ENCODE measurements at regions not wholly inside any gene's neighbourhood (a gene's known extent, or its start where the extent isn't known, plus 50 kb on each side); places are given as distances from the start of the nearest gene placed in this dataset.
"Not testable (repeated sequence)": the region's sequence is repeated elsewhere in the genome, so short reads cannot be mapped to it uniquely, and the experiment has no call there.

DNA sequence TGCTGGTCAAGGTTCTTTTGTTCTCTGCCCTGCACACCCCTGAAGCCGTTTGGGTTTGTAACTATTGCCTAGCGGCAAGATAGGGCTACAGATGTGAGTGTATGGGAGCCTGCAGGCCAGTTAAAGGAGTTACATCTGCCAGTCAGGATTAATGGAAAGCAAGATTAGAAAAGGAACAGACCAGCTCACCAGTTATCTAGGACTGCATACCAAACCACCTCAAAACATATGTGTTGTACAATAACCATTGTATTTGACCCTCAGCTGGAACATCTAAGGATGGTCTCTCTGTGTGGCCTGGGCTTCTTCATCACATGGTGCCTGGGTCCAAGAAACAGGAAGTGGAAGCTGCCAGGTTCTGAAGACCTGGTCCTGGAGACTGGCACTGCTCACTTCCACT lies 52.5 kb upstream of the FBXO28 start:
- no peak for DNase-seq

DNA sequence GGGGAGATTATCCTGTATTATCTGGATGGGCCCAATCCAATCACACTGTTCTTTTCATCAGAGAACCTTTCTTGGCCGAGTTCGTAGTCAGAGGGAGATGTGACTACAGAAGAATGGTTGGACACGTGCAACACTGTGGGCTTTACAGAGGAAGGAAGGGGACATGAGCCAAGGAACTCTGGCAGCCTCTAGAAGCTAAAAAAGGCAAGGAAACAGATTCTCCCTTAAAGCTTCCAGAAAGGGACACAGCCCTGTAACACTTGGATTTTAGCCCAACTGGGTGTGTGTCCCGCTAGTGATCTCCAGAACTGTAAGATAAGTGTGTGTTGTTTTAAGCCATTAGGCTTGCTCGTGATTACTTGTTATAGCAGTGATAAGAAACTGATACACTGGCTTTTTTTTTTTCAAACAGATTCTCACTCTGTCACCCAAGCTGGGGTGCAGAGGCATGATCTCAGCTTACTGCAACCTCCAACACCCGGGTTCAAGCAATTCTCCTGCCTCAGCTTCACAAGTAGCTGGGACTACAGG lies 53.9 kb upstream of the FBXO28 start:
- no peak for DNase-seq

DNA sequence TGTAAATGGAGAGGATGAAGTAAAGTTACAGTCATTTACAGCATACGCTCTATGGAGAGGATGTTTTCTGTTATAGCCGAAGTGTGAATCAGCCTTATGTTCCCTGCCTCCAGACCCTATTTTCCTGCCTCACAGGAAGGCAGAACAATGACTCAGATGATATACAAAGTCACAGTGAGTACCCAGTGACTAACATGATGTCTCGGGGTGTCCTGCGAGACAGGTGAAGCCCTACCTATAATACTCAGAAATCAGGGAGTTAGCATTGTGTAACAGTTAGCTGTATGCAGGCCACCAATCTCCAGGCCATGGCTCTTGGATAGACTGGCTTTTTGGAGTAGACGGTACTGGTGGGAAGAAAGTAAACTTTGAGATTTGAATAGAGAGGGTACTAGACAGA lies 55.6 kb upstream of the FBXO28 start:
- no peak for DNase-seq

DNA sequence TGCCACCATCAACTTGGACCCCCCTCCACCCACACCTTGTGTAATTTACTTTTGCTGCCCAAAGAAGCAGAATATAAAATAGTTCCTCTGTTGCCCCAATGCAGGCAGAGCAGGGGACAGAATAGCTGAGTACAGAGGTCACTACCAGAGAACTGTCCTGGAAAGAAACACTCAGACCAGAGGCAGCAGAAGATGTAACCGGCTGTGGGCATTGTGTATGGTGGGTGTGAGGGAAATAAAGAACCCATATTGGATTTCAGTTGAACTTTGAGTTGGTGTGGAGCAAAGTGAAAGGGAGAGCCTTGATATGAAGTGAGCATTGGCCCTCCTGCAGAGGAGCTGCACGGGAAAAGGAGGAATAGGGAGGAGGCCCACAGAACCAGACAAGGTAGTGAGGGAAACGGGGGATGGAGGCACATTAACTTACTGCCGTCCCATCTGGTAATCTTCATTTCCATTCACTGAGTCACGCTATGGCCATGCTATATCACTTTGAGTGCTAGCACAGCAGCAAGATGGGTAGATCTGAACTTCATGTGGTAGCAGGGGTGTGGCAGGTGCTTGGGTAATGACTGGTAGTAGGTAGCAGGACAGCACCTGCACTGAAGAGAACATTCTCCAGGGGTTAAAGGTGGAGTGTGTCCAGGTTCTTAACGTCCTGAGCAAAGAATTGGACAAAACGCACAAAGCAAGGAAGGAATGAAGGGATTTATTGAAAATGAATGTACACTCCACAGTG lies 56.3 kb upstream of the FBXO28 start:
- DNase-seq: no peak

DNA sequence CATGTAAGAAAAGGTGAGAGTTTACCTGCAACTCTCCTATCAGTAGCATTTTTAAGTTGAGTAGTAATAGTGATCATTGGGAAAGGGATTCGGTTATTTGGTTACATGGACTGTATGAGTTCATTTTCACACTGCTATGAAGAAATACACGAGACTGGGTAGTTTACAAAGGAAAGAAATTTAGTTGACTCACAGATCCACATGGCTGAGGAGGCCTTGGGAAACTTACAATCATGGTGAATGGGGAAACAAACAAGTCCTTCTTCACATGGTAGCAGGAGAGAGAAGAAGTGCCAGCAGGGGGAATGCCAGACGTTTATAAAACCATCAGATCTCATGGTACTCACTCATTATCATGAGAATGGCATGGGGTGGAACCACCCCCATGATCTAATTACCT lies 59.3 kb upstream of the FBXO28 start:
- no peak for DNase-seq

DNA sequence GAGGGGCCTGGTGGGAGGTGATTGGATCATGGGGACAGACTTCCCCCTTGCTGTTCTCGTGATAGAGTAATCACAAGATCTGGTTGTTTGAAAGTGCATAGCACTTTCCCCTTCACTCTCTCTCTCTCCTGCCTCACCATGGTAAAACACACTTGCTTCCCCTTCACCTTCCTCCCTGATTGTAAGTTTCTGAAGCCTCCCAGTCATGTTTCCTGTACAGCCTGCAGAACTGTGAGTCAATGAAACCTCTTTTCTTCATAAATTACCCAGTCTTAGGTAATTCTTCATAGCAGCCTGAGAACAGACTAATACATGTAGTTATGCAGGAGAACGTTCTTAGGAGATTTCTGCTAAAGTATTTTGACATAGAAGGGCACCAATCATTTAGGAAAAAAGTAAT lies 59.9 kb upstream of the FBXO28 start:
- DNase-seq: no peak

DNA sequence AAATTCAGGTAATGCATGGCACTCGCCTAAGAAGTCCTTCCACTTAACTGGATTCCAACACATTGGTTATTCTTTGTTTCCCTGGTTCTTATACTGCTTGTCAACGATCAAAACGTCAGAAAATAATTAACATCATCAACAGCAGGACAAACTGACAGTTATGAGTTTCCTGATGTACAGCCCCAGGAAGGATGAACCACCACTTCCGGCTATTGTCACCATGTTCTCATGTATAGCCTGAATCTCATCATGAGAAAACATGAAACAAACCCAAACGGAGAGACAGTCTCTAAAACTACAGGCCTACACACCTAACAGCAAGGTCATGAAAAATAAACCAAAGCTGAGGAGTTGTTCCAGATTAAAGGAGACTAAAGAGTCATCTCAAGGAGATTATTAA lies 60.5 kb upstream of the FBXO28 start:
- no peak for DNase-seq

DNA sequence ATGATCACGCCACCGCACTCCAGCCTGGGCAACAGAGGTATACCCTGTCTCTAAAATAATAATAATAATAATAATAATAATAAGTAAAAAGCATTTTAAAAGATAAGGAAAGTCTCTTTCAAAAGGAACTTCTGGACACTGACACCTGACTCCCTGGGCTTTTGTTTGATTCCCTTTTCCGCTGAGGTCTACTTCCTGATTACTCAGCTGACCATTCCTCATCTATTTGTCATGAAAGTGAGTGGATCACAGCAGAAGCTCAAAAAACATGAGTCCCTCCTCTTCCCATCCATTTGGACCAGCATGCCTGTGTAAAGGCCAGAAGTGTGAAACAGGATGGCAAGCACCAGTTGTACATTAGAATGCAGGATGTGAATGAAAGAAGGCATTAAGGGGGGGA lies 61.1 kb upstream of the FBXO28 start:
- no peak for DNase-seq

DNA sequence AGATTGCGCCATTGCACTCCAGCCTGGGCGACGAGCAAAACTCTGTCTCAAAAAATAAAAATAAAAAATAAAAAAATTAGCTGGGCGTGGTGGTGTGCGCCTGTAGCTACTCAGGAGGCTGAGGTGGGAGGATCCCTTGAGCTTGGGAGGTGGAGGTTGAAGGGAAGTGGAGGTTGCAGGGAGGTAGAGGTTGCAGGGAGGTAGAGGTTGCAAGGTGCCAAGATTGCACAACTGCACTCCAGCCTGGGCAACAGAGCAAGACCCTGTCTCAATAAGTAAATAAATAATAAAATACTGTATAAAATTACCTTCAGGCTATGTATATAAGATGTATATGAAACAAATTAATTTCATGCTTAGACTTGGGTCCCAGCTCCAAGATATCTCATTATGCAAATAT lies 62.1 kb upstream of the FBXO28 start:
- DNase-seq: not testable (repeated sequence)

DNA sequence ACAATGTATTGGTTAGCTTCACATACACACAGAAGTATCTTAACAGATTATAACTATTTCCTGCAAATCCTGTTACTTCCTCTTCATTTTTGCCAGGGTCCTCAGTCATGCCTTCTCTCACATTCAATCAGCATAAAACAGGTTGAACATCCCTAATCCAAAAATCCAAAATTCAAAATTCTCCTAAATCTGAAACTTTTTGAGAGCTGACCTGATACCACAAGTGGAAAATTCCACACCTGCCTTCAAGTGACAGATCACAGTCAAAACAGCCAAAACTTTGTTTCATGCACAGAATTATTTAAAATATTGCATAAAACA lies 62.9 kb upstream of the FBXO28 start:
- DNase-seq: no peak

DNA sequence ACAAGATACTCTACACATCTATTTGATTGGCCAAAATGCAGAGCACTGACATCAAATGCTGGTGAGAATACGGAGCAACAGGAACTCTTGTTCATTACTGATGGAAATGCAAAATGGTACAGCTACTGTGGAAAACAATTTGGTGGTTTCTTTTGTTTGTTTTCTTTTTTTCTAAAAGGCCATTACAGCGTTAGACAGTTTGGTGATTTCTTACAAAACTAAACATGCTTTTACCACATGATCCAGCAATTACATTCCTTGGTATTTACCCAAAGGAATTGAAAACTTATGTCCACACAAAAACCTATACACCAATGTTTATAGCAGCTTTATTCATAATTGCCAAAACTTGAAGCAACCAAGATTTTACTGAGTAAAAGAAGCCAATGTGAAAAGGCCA lies 66.4 kb upstream of the FBXO28 start:
- no peak for DNase-seq

DNA sequence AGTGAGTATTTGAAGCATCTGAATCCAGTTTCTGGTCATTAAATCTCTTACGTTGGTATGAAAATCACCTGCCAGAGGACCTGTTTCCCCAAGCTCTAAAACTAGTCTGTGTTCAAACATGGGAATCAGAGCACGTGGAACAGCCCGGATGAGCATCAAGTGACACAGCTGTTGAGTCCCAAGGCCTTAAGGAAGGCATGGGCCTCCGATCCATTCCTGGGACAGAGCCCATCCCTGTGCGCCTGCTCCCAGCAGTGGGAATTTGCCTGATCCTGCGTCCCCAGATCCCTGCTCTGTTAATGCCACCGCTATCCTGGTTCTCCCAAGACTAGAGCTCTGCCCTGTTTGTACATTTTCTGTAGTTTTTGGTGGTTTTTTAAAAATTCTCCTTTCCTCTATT lies 68.4 kb upstream of the FBXO28 start:
- no peak for DNase-seq

DNA sequence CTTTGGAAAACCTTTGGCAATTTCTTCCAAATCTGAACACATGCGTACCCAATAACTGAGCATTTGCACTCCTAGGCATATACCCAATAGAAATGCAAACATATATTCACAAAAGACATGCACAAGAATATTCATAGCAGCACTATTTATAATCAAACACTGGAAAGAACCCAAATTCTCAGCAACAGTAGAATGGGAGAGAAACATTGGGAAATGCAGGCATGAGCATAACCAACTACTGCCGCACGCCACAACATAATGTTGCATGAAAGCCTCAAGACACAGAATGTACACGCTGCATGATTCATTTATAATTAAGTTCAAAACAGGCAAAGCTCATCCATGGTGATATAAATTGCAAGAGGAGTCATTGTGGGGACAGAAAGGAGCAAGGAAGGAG lies 69.5 kb upstream of the FBXO28 start:
- DNase-seq: no peak

DNA sequence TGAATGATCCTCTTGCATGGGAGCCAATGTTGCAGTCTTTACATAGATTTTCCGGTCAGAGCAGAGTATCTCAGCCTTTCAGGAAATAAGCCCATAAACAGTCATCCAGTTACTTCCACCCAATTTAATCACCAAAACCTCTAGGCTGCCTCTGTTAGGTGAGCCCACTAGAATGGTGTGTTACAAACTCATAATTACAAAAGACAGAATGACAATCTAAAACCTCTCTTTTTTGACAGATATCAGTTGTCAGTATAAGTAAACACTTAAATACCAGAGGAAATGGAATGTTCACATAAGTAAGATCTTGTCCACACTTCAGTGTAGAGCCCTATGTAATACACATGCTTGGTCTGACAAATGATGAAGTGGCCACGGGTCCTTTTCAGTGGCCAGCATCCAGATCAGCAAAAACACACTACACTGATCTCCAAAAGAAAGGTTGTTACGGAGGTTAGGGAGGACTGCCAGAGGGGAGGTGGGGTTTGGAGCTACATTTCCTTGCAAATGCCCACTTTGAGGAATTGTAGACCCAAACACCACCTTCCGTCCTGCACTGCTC lies 71.3 kb upstream of the FBXO28 start:
- DNase-seq: no peak

DNA sequence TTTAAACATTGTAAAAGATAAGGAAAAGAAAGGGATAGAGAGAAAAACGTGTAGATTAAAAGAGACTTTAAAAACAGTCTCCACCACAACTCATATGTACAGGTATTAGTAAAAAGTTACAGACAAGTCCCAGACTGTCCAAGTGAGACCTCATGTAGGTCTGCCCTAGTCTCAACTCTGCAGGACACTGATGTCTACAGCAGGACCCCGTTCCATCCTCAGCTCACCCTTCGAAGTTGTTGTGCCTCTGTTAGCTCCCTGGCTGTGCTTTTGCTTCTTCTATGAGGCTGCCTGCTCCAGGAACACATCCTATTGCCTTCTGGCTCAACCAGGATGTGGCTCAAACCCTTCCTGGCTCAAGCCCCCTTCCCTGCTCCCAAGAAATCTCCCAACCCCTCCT lies 72.9 kb upstream of the FBXO28 start:
- DNase-seq: no peak

DNA sequence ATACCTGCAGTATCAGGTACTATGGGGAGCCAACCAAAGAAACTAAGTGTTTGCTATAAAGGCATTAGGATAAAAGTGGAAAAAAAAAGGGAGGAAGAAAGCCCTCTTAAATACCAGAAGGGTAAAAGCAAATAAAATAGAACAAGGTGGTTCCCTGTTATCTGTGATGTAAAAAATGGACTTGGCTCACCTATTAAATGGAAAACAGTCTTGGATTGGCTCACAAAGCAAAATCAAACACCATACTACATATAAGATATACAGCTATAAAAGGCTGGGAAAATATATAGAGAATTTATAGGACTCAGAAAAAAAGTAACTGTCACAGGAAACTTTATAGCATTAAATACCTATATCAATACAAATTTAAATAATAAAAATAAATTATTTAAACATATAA lies 73.5 kb upstream of the FBXO28 start:
- DNase-seq: not testable (repeated sequence)

DNA sequence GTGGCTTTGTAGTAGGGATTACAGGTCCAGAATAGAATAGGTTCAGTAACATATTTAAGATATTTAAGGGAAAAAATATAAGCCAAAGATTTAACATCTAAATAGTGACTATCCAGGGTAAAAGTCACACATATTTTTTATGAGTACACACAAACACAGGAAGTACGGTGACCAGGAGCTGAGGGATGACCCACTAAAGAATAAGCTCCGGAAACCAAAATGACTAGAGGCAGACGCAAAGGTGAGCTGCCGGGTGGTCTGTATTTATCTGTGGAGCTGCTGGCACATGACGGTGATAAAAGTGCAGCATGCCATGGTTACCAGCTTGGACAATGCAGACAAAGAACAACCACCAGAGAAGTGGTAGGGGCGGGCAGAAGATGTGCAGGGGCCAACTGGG lies 73.9 kb upstream of the FBXO28 start:
- DNase-seq: not testable (repeated sequence)

DNA sequence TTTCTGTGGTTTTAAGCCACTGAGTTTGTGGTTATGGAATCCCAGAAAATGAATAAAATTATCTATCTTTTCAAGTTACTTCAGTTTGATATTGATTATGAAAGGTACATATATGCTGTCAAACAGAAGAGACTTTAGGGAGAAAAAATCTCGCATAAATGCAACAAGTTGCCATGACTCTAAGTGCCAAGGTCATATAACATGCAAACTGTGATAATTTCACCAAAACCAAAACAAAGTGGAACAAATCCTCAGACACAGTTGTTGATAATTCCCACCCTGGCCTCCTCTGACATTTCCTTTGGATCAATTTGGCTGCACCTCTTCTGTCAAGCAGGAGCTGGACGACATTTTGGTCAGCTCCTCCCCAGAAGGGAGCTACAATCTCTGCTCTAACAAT lies 75.1 kb upstream of the FBXO28 start:
- DNase-seq: not testable (repeated sequence)

DNA sequence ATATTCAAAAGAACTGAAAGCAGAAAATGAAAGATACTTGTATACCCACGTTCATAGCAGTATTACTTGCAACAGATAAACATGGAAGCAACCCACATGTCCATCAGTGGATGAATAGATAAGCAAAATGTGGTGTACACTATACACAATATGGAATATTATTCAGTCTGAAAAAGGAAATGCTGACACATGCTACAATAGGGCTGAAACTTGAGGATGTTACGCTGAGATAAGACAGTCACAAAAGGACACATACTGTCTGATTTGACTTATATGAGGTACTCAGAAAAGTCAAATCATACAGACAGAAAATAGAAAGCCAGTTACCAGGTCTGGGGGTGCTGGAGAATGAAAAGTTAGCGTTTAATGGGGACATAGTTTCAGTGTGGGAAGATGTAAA lies 76.5 kb upstream of the FBXO28 start:
- DNase-seq: not testable (repeated sequence)

DNA sequence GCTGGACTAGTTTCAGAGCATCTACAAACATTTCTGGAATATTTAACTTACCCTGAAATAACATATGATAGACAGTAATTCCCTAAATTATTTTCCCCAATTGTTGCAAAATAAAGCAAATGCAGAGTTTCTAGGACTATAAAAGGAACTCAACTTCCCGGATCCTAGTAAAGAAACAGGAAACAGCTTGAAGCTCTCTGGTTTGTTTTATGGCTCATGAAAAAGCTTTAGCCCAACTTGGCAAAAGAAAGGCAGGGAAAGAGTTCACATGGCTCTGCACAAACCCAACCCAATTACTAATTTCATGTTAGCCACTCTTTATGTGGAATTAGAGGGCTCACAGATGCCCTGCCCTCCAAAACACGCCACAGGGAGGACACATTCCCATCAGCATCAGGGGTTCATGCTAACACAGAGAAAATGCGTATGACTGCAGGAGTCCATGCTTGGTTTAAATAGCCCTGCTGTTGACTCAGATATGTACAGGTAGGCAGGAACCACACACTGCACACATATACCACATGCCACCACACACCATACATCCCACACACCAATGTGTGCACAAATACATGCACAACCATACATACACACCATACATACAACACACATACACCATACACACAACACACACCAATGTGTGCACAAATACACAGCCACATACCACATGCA lies 81.2 kb upstream of the FBXO28 start:
- not testable (repeated sequence) for DNase-seq

DNA sequence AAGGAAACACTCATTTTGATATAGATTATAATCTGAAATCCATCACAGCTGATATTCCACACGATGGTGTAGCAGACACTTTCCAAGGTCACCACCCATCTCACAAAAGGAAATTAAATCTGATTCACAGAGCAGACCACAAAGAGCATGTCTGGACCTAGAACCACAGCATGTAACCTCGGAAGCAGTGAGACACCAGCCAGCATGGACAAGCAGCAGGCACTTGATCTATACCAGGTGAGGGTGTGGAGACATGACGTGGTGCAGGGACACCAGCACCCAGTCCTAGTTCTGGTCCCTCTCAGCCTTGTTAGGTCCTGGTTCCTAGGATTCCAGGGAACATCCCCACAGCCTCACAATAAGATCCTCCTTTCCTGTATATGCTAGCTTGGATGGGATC lies 81.9 kb upstream of the FBXO28 start:
- DNase-seq: not testable (repeated sequence)

DNA sequence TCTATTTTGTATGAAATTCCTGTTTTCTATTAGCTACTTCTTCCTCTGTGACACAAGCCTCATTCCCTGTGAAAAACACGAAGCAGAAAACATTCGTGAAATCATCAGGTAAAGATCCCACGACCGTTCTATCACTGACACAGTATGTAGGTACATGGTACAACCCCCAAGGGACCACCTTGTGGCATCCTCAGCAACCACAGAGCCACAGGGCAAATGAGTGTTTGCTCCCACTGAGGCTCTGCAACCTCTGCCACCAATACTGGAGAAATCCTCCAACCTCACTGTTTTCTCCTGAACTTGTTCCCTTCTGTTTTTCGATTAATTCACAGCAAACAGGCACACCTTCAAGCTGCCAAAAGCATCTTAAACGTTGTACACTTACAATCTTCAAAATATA lies 83.7 kb upstream of the FBXO28 start:
- DNase-seq: not testable (repeated sequence)

DNA sequence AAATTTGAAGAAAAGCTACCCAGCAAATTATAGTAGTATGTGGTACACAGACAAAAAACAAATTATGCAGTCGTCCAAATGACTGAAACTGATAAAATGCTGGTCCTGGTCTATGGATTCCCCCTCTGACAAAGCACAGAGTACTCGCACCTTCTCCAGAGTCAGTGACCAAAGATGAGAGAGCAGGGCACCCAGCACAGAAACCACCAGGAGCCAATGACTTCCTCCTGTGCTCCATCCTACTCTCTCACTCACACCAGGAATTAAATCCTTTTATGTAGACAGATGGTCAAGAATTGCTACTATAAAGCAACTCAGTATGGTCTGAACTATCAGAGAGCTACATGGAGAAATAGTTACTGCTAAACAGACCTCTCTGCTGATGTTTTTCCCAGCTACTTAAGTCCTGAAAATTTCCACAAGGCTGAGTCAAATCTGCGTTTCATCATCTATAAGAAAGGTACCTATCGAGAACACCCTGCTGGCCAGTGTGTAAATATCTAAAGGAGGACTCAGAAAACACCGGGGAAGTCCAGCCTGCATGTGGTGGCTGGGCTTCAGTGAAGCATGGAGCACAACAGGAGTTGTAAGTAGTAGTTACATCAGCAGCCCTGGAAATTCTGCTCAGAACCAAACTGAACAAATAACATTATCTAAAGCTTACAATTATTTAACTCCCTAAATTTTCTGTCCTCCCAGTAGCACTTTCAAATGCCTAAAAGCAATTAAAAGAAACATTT lies 84.5 kb upstream of the FBXO28 start:
- not testable (repeated sequence) for DNase-seq

DNA sequence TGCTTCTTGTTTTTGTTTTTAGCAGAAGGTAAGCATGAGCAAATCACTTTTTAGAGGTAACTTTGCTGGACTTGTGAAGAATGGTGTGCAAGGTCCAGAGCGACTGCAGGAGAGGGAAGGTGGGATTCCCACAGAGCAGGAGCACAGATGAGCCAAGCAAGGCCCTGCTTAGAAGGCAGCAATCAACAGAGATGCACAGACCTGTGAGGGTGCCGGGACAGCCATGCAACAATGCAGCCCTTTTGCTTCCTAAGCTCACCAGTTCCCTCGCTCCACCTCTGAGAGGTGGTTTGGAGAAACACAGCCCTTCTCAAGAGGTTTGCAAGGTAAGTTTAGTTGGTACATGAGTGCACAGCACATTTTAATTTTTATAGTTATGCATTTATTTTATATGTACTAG lies 85.1 kb upstream of the FBXO28 start:
- DNase-seq: not testable (repeated sequence)

Data from NCI-H1694 treated with DMSO at 0.1 percent for 48 hours (cell line).